CD4-positive, alpha-beta T cell treated with Interleukin-15 for 4 hours (primary cell): ENCODE measurements at regions not wholly inside any gene's neighbourhood (a gene's known extent, or its start where the extent isn't known, plus 50 kb on each side); places are given as distances from the start of the nearest gene placed in this dataset.
"Not testable (repeated sequence)": the region's sequence is repeated elsewhere in the genome, so short reads cannot be mapped to it uniquely, and the experiment has no call there.

Source experiments
- DNase-seq: peaks from one replicate; pipeline ENCODE4 v3.0.0-alpha.2; 2020; ENCODE audit warnings: low spot score

DNA sequence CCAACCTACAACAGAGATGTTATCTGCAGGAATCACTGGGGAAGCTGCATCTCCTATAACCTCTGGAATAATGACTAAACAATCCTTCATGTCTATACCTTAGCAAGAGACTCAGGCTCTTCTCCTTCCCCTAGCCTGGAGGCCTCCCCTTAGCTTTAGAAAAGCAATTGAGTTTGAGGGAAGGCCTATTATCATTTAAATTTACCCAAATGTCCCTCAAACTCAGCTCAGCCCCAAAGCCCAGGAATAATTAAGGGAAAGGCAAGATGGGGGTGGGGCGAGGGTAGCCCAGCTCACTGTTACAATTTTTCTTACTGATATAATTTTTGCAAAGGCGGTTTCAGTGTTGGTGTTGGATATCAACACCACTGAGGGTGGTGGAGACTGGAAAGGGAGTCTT lies 151.4 kb upstream of the EEA1 start:
- no peak for DNase-seq

DNA sequence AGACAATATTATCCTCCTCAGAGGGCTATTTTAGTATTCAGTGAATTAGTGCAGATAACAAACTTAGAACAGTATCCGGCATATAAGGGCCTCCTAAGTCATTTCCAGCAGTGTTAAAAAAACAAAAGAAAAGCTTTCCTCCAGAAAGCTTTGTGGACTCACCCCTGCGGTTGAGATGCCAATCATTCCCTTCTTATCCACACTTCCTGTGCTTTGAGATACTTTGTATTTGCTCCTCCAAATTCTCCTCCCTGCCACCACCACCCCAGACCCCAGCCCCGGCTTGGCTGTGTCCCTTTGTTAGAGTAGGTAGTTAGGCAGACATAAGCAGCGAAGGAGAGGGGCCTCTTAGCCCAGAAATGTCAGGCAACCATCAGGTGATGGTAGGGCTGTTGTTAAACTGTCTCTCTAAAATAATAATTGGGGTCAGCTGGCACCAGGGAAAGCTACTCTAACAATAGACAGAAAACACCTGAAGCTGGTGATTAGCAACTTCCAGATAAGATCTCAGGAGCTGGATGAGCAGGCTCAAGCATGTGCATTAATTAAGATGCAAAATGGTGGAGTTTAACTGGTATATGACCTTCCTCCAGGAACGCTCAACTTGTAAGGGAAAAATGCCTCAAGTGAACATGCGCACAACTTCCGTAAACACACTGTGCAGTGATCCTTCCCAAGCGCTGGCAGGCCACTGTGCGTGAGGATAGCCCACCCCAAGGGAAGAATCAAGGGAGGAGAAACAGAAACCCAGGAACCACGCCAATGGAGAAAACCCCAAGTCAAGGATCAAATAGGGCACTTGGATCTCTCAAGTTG lies 152.1 kb upstream of the EEA1 start:
- no peak for DNase-seq

DNA sequence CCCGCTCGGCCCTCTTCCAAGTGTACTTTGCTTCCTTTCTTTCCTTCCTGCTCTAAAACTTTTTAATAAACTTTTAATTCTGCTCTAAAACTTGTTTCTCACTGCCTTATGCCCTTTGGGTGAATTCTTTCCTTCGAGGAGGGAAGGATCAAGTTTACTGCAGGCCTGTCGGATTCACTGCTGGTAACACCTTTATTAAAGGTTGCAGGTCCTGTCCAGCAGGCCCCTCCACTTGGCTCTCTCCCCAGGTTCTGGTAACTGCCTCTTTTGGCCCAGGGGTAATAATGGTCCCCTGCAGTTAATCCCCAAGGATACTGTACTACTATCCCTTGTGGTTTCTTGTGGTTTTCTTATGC lies 152.7 kb upstream of the EEA1 start:
- DNase-seq: no peak

DNA sequence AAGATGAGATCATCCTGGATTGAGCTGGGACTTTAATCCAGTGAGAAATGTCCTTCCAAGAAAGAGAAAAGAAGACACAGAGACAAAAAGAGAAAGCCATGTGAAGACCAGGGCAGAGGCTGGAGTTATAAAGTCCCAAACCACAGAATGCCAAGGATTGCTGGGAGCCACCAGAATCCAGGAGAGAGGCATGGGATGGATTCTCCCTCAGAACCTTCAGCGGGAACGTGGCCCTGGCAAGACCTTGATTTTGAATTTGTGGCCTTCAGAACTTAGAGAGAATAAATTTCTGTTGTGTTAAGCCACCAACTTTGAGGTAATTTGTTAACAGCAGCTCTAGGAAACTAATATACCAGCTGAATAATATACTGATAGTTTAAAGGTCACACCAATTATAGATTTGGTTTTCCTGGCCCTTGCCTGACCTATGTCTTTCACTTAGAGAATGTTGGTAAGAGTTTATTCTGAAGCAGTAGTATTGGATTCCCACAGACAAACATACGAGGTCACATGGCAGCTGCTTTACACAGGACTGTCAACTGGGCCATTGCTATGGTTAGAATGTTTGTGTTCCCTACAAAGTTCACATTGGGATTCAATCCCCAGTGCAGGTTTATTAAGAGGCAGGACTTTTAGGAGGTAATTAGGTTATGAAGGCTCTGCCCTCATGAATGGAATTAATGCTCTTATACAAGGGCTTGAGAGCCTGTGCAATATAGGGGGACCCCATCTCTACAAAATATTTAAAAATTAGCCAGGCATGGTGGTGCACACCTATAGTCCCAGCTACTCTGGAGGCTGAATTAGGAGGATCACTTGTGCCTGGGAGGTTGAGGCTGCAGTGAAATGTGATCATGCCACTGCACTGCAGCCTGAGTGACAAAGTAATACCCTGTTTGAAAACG lies 156.5 kb upstream of the EEA1 start:
- no peak for DNase-seq

DNA sequence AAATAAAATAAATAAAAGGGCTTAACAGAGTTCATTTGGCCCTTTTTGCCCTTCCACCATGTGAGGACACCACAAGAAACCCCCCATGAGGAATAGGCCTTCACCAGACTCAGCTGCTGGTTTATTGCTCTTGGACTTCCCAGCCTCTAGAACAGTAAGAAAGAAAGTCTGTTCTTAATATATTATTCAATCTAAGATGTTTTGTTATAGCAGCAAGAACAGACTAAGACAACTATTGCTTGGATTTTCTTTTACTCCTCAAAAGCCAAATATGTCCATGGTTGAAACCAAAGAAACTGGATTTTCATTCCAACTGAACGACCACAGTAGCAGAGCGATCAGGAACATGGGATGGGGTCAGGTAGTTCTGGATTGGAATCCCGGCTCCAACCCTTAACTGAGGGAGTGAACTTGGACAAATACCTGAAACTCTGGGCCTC lies 157.2 kb upstream of the EEA1 start:
- DNase-seq: no peak

DNA sequence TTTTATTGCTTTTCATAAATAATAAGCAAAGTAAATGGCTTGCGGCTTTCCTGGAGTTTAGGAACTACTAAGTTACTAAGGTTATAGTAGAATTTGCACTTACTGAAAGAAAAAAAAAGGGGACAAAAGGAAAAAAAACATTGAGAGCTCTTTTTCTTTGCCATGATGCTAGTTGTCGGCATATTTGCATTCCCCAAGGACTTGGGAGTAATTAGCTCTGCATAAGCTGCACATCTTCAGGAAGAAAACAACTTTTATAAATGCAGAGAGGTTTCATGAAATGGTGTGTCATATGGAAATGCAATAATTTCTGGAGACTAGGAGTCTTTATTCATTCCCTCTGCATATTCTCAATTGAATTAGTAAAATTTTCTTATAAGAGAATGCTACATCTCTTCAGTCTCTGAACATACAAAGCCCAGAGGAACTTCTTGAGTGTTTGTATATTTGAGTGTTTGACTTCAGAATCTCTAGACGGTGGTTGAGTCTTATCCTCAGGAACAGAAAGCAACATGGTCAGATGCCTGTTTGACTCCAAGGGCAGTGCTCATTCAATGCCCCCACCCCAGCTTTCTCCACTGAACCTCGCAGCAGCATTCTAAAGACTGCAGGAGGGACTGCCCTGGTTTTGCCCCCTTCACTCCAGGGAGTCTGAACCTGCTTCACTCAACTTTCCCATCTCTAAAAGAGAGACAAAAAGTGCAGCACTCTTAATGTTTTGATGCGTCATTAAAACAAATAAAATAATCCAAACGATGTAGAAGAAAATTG lies 158.9 kb upstream of the EEA1 start:
- DNase-seq: no peak

DNA sequence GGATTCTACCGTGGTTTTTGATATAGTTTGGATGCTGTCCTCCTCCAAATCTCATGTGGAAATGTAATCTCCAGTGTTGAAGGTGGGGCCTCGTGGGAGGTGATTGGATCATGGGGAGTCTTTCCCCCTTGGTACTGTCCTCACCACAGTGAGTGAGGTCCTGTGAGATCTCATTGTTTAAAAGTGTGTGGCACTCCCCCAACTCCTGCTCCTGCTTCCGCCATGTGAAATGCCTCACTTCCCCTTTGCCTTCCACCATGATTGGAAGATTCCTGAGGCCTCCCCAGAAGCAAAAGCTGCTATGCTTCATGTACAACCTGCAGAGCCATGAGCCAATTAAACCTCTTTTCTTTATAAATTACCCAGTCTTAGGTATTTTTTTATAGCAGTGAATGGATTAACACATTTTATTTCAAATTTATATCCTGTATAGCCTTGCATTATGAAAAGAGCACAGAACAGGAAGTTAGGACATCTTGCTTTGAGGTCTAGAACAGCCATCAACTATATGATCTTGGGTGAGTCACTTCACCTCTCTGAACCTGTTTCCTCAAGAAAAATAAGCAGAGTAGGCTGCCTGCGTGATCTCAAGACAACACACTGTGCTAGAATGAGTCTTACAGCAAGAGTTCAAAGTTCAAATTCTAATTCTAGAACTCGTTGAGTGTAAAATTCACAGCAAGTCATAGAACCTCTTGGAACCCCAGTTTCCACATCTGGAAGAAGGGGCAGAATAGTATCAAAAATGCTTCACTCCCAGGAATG lies 160.9 kb upstream of the EEA1 start:
- peak; percentile 6 for DNase-seq

DNA sequence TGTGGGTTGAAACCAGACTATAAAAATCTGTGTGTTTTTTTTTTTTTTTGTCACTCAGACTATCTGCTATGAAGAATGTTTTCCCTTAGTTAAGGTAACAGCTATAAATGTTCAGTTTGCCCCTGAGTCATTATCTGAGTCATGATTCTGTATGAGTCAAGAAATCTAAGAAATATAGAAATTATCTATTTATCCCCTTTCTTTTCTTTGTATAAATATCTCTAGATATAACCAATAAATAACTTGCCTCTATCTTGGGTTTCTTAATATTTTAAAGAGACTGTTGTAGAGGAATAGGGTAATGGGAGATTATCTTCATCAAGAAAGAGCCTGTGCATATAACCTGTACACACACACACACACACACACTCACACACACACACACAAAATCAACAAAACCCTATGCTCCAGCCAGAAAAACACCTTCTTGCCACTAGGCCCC lies 161.7 kb upstream of the EEA1 start:
- no peak for DNase-seq

DNA sequence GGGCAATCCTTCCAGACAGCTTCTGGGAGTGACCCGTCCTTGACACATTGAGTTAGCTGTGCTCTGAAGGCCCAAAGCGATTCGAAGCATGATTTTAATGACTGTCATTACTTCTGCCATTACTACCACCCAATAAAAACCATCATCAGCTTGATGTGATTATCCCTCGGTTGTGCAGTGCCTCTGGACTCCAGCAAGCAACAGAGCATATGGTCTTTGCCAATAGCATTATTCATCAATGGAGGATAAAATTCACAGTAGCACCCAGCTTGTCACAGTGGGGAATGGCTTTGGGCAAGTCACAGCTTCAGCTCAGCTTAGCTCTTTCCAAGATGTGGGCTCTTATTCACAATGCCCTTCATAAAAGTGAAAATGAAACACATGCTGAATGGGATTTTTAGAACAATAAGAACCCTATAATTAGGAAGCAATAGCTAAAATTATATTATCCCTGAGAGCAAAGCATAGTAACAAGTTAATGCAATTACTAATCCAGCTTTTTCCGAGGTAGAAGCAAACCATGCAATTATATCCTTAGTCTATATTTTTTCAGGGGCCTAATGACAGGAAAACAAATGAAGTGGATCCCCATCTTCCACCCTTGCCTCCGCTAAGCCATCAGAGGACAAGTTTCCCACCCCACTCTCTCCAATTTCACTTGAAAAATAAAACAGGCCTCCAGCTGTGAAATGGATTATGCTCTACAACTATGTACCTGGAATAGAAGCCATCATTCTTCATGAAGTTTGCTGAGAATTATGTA lies 163.0 kb upstream of the EEA1 start:
- DNase-seq: no peak

DNA sequence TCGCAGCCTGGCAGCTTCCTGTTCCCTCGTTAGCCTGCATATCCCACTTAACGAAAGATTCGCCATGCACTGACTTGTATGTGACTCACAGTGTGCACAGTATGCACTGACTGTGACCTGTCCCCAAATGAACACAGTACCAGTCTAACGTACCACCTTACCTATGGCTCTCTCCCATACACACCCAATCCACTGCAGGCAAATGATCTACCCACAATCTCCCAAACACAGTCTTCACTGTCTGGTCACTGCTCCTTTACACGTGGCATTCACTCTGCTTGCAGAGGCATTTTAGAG lies 163.5 kb upstream of the EEA1 start:
- DNase-seq: no peak

DNA sequence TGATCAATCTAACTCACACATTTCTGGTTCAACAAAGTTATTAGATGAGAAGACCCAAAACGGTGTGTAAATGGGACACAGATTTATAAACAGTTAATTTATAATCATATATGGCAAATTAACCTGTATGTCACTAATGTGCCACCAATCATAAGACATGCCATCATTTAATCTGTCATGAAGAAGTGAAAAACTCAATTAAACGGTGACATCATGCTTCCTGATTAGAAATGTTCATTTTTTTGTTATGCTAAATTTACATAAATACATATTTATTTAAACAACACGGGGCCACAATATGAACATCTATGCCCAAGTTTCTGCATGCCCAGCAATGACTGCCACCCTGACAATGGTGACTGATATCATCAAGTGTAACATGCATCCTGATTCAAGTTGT lies 164.1 kb upstream of the EEA1 start:
- DNase-seq: no peak

DNA sequence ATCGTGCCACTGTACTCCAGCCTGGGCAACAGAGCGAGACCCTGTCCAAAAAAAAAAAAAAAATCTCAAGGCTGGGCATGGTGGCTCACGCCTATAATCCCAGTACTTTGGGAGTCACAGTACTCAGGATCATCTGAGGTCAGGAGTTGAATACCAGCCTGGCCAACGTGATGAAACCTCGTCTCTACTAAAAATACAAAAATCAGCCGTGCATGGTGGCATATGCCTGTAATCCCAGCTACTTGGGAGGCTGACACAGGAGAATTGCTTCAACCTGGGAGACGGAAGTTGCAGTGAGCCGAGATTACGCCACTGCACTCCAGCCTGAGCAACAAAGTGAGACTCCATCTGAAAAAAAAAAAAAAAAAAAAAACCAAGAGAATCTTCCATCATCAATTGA lies 165.1 kb upstream of the EEA1 start:
- not testable (repeated sequence) for DNase-seq

DNA sequence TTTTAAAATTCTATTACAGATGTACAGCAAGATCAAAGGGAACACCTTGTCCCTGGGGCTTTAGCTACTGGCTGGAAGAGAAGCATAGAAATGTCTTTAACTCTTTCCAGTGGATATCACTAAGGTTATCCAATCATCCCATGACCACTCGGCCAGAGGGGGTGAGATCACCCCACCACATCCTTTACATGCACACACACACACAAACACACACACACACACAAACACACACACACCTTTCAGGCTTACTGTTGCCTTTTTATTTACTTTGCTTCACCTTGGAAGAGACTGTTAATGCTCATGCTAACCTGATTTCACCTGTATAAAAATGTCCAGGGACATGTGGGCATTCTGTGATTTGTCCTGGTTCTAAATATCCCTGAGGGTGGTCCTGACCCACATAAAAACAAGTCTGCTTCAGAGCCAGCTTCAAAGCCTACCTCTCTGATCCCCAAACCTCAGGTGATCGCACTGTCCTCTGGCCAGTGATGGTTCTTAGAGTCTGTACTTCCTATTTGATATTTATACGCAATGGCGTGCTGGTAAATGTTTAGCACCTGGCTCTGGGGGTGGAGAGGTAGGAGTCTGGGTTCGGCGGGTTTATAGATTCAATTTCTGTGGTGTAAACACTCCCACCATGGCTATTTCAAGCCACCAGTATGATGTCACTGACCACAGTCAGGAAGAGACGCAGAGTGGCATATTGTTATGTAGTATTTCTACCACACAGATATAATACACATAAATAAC lies 166.1 kb upstream of the EEA1 start:
- no peak for DNase-seq

DNA sequence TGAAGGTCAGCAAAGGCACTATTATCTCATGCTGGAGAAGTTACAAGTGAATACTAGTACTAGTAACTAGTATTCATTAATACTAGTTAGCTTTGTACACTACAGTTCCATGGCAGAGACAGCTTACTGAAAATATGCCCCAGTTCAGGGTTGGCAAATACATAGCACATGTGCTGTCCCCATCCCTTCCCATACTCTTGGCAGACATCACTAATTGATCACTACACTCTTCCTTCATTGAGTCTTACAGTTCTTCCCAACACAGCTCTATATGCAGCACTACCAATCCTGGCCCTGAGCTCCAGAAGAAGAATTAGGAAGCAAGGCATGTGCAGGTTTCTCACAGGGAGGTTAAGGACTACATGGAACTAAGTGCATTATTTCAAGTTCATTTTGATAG lies 168.3 kb upstream of the EEA1 start:
- no peak for DNase-seq

DNA sequence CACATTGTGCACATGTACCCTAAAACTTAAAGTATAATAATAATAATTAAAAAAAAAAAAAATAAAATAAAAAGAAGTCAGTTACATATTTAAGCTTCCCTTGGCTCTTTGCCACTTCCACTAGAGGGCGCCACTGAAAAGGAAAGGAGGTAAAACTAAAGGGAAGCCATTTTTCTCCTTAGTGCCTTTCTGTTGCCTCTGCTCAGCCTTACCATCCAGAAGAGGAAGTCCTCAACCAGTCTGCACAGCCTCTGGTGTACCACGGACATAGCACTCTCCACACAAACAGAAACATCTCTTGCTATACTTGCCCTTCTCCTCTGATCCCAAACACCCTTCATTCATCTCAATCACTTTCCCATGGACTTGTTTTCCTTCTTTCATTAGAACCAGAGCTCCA lies 169.0 kb upstream of the EEA1 start:
- DNase-seq: peak; percentile 65

DNA sequence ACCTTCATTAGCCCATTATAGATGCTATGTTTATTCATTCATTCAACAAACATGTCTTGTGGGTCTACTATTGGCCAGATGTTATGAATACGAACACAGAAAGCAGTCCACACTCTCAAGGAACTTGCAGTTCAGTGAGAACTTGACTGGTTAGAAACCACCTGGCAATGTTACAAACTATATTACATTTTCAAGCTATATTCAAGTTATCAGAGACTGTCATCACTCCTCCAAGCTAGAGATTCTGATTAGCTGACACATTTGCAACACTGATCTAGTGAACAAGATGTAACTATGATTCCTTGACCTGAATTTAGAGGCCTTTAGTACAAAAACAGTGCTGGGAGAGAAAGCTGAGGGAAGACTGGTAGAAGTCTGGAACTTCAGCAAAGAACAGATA lies 170.7 kb upstream of the EEA1 start:
- DNase-seq: no peak

DNA sequence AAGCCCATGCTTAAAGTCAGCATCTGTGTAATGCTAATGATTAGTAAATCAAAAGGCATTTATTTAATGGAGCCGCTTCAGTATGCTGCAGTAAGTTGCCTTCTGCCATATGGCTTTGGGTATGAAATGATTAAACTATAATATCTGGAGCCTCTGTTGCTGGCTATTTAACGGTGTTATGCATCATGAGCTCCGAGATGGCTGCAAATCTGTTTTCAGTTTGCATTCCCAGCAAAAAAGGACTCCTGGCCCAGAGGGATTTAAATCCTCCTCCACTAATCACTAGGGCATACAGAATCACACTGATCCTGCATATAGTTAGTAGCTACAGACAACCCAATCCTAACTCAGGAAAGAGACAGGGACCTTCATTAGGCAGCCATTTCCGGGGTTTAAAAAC lies 171.5 kb upstream of the EEA1 start:
- no peak for DNase-seq

DNA sequence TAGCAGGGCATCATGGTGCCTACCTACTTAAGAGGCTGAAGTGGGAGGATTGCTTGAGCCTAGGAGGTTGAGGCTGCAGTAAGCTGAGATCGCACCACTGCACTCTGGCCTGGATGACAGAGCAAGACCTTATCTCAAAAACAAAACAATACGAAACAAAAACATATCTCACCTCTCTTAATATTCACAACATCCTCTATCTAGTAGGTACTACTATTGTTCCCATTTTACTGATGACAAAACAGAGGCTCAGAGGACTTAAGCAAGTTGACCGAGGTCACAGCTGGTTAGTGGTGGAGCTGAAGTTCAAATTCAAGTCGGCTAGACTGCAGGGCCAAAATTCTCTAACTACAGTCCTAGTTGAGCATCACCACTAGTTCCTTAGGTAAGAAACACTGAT lies 172.3 kb upstream of the EEA1 start:
- no peak for DNase-seq

DNA sequence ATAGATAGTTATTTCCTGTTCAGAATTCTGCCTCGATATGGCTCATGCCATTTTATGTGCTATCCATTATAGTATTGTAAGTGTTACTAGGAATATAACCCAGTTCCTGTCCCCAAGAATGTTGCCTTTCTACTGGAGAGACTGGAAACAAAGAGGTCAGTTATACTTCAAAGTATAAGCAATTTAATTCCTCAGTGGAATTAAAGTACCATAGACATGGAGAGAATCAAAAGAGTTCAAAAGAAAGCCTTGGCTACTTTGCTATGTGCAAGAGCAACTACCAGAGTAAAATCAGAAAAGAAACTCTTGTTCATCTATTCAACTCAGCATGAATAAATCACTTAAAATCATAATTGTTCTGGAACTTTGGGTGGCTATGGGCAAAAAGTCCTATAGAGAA lies 173.2 kb upstream of the EEA1 start:
- no peak for DNase-seq

DNA sequence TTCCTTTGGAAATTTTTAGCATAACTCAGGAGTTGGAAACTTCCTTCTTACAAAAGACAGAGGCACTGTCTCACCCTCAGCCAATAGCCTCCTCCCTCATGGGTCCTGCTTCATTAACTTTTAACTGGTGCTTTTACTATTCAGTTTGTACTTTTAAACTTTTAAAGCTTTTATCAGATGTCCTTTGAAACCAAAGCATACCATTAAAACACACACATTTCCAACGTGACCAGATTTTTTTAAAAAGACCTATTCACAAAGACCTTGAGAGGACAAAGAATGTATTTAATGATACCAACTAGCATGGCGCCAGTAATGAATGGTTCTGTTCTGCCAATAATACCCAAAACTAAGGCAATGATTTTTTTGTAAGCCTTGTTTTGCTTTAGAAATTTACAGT lies 173.6 kb upstream of the EEA1 start:
- DNase-seq: no peak

DNA sequence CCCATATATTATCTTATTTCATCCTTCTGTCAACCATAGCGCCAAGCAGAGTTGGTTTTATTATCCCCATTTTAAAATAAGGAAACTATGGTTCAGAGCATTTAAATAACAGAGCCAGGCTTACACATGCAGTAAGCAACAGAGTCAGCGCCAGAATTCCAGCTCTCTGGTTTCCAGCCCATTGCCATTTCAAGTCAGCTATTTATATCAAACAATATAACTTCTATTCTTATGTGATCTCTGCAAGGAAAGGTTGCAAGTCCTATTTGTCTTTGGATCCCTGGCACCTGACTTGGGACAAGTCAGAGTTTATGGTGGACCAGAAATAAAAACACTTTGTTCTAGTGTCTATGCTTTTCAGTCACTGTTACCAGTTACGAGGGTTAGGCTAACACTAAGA lies 174.1 kb upstream of the EEA1 start:
- DNase-seq: no peak
